Activated naive CD4-positive, alpha-beta T cell treated with anti-CD3 and anti-CD28 coated beads, Interleukin-2, amount 50 U/mL, for 16 hours (primary cell): ENCODE measurements at regions not wholly inside any gene's neighbourhood (a gene's known extent, or its start where the extent isn't known, plus 50 kb on each side); places are given as distances from the start of the nearest gene placed in this dataset.
"Not testable (repeated sequence)": the region's sequence is repeated elsewhere in the genome, so short reads cannot be mapped to it uniquely, and the experiment has no call there.

Experiments used
- DNase-seq: peaks from one replicate; pipeline ENCODE4 v3.0.0-alpha.2; 2020

GRCh38 chr2:16209799-16210198 is 269.4 kb downstream of the MYCN start:
- no peak for DNase-seq

- DNase-seq, result no peak
Measured at GRCh38 chr2:16208921-16209320, 268.6 kb downstream of the MYCN start.

GRCh38 chr2:16208241-16208797 is 268.0 kb downstream of the MYCN start:
- no peak for DNase-seq

- no peak for DNase-seq
Measured at GRCh38 chr2:16207611-16208010, 267.3 kb downstream of the MYCN start.

GRCh38 chr2:16207151-16207550 is 266.8 kb downstream of the MYCN start:
- no peak for DNase-seq

GRCh38 chr2:16206191-16206944 is 266.0 kb downstream of the MYCN start:
- DNase-seq, result no peak

- no peak for DNase-seq
Measured at GRCh38 chr2:16205631-16206030, 265.3 kb downstream of the MYCN start.

GRCh38 chr2:16204886-16205620 is 264.7 kb downstream of the MYCN start:
- no peak for DNase-seq

- DNase-seq, result no peak
Measured at GRCh38 chr2:16204251-16204650, 263.9 kb downstream of the MYCN start.

- no peak for DNase-seq
Measured at GRCh38 chr2:16203691-16204090, 263.3 kb downstream of the MYCN start.

- DNase-seq, result no peak
Measured at GRCh38 chr2:16203069-16203468, 262.7 kb downstream of the MYCN start.

- no peak for DNase-seq
Measured at GRCh38 chr2:16202266-16203020, 262.1 kb downstream of the MYCN start.

- DNase-seq, result no peak
Measured at GRCh38 chr2:16201848-16202247, 261.5 kb downstream of the MYCN start.

GRCh38 chr2:16200554-16201193 is 260.3 kb downstream of the MYCN start:
- DNase-seq, result no peak

- no peak for DNase-seq
Measured at GRCh38 chr2:16199882-16200553, 259.7 kb downstream of the MYCN start.

- DNase-seq, result not testable (repeated sequence)
Measured at GRCh38 chr2:16199241-16199640, 258.9 kb downstream of the MYCN start.

- DNase-seq, result no peak
Measured at GRCh38 chr2:16198166-16198912, 258.0 kb downstream of the MYCN start.

GRCh38 chr2:16197504-16198147 is 257.3 kb downstream of the MYCN start:
- no peak for DNase-seq

- no peak for DNase-seq
Measured at GRCh38 chr2:16196687-16197503, 256.5 kb downstream of the MYCN start.

GRCh38 chr2:16195681-16196070 is 255.3 kb downstream of the MYCN start:
- no peak for DNase-seq
